ENCODE measurements at regions not wholly inside any gene's neighbourhood (a gene's known extent, or its start where the extent isn't known, plus 50 kb on each side); places are given as distances from the start of the nearest gene placed in this dataset.

DNA sequence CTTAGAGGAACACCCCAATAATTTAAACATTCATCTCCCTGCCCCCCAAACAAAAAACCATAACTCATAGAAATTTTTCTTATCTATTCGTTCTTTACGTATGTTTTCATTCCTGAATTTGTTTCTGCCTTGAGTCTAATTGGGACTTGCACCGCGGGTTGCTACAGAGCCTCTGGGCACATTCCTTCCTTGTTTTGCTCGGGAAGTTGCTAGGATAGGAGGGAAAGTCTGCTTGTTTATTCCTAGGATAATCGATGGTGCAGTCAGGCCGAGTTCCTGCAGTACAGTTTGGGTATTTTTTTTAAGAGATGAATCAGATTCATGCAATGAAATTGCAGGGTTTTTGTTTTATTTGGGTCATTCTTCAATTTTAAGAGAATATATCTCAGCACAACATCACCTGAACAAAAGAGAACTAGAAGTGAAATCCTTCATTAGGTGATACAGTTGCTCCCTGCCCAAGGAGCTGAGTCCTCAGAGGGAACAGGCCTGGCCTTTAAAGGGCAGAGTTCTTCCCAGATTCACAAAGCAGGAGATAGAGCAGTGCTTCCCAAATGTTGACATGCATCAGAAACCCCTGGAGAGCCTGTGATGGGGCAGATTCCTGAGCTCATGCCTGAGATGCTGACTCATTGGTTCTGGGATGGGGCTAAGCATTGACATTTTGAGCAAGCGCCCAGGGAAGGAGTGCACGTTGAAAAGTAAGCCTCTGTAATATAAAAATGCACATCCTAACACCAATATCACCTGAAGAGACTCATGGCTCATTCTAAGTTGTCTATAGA is 114.9 kb upstream of the FAM9B start:
- H3K36me3 ChIP-seq (ENCODE audit: insufficient read depth, low read length) = no peaks in the 10 kb centered on the region
- DNase-seq (no peak), ATAC-seq (ENCODE audit: insufficient read depth, low read depth) (no peak)
- no peak overlapping the region for H3K4me2 ChIP-seq (ENCODE audit: insufficient read depth, low read length)
- TF ChIP-seq EZH2 (IDR thresholded peaks at IDR 0.05; ENCODE audit: borderline replicate concordance, low read depth, low read length, severe bottlenecking) = no peak
- TF ChIP-seq CTCF (IDR thresholded peaks at IDR 0.05; ENCODE audit: borderline replicate concordance, extremely low read depth, low read length, poor library complexity, severe bottlenecking) = no peak
- no peak overlapping the region for H2AFZ ChIP-seq (ENCODE audit: low read depth, low read length)
- no peaks in the 10 kb centered on the region for H3K79me2 ChIP-seq (ENCODE audit: insufficient read depth, low read length)
- peaks cover 5% of the 10 kb centered on the region for H3K9me3 ChIP-seq (ENCODE audit: insufficient read depth, low read length, severe bottlenecking)
- H3K9ac ChIP-seq (ENCODE audit: low read depth, low read length) = no peak overlapping the region
- H3K4me3 ChIP-seq (ENCODE audit: low read depth in 1 of 2, low read length in 2 of 2) = no peak overlapping the region
- no peak overlapping the region for H3K27ac ChIP-seq (ENCODE audit: low read length)
- H4K20me1 ChIP-seq (ENCODE audit: insufficient read depth, low read length) = no peaks in the 10 kb centered on the region
- H3K27me3 ChIP-seq (ENCODE audit: insufficient read depth, low read length, poor library complexity) = no peaks in the 10 kb centered on the region
- no peaks in the 10 kb centered on the region for H3K4me1 ChIP-seq (ENCODE audit: insufficient read depth, low read length)

DNA sequence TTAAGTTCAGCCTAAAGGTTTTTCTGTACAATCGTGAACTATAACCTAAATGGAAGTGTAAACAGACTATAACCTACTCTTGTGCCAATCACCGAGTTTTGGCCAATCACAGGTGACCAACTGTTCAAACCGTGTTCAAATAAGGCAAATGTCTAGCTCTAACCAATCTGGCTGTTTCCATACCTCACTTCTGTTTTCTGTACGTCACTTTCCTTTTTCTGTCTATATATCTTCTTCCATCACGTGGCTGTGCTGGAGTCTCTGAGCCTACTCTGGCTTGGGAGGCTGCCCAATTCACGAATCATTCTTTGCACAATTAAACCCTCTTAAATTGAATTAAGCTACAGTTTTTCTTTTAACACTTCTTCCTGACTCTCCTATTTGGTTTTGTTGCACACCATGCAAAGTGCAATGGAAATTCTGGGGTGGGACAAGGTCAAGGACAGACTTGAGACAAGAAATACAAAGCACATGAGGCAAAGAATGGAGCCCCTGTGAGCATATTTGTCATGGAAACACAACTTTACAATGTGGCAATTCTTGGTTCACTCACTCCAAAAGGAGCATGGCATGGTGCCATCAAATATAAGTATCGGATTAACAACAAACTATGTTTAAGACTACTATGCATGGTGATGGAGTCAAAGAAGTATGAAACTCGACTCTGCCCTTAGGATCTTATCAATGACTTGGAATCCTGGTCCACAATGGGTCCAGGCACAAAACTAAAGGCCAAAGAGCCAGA is 115.7 kb upstream of the FAM9B start:
- H3K9ac ChIP-seq (ENCODE audit: low read depth, low read length) = no peak overlapping the region
- TF ChIP-seq CTCF (IDR thresholded peaks at IDR 0.05; ENCODE audit: borderline replicate concordance, extremely low read depth, low read length, poor library complexity, severe bottlenecking) (no peak), EZH2 (IDR thresholded peaks at IDR 0.05; ENCODE audit: borderline replicate concordance, low read depth, low read length, severe bottlenecking) (no peak)
- H3K27me3 ChIP-seq (ENCODE audit: insufficient read depth, low read length, poor library complexity) = no peaks in the 10 kb centered on the region
- H3K9me3 ChIP-seq (ENCODE audit: insufficient read depth, low read length, severe bottlenecking) = peaks cover 5% of the 10 kb centered on the region
- no peak overlapping the region for H3K4me3 ChIP-seq (ENCODE audit: low read depth in 1 of 2, low read length in 2 of 2)
- ATAC-seq (ENCODE audit: insufficient read depth, low read depth) = no peak
- DNase-seq = no peak
- no peak overlapping the region for H2AFZ ChIP-seq (ENCODE audit: low read depth, low read length)
- H3K27ac ChIP-seq (ENCODE audit: low read length) = no peak overlapping the region
- no peaks in the 10 kb centered on the region for H3K79me2 ChIP-seq (ENCODE audit: insufficient read depth, low read length)
- H3K36me3 ChIP-seq (ENCODE audit: insufficient read depth, low read length) = no peaks in the 10 kb centered on the region
- H3K4me1 ChIP-seq (ENCODE audit: insufficient read depth, low read length) = no peaks in the 10 kb centered on the region
- H3K4me2 ChIP-seq (ENCODE audit: insufficient read depth, low read length) = no peak overlapping the region
- no peaks in the 10 kb centered on the region for H4K20me1 ChIP-seq (ENCODE audit: insufficient read depth, low read length)

- no peaks in the 10 kb centered on the region for H3K27me3 ChIP-seq (ENCODE audit: insufficient read depth, low read length, poor library complexity)
- ATAC-seq (ENCODE audit: insufficient read depth, low read depth) = no peak
- H3K79me2 ChIP-seq (ENCODE audit: insufficient read depth, low read length) = no peaks in the 10 kb centered on the region
- peaks cover 5% of the 10 kb centered on the region for H3K9me3 ChIP-seq (ENCODE audit: insufficient read depth, low read length, severe bottlenecking)
- no peak overlapping the region for H3K27ac ChIP-seq (ENCODE audit: low read length)
- H3K4me2 ChIP-seq (ENCODE audit: insufficient read depth, low read length) = no peak overlapping the region
- no peaks in the 10 kb centered on the region for H3K36me3 ChIP-seq (ENCODE audit: insufficient read depth, low read length)
- no peak for DNase-seq
- H4K20me1 ChIP-seq (ENCODE audit: insufficient read depth, low read length) = no peaks in the 10 kb centered on the region
- H3K9ac ChIP-seq (ENCODE audit: low read depth, low read length) = no peak overlapping the region
- no peaks in the 10 kb centered on the region for H3K4me1 ChIP-seq (ENCODE audit: insufficient read depth, low read length)
- no peak for TF ChIP-seq EZH2 (IDR thresholded peaks at IDR 0.05; ENCODE audit: borderline replicate concordance, low read depth, low read length, severe bottlenecking)
- TF ChIP-seq CTCF (IDR thresholded peaks at IDR 0.05; ENCODE audit: borderline replicate concordance, extremely low read depth, low read length, poor library complexity, severe bottlenecking) = no peak
- H3K4me3 ChIP-seq (ENCODE audit: low read depth in 1 of 2, low read length in 2 of 2) = no peak overlapping the region
- no peak overlapping the region for H2AFZ ChIP-seq (ENCODE audit: low read depth, low read length)
Measured at GRCh38 chrX:9151772-9152307, 117.9 kb upstream of the FAM9B start.
